ENCODE measurements at regions not wholly inside any gene's neighbourhood (a gene's known extent, or its start where the extent isn't known, plus 50 kb on each side); places are given as distances from the start of the nearest gene placed in this dataset.

DNA sequence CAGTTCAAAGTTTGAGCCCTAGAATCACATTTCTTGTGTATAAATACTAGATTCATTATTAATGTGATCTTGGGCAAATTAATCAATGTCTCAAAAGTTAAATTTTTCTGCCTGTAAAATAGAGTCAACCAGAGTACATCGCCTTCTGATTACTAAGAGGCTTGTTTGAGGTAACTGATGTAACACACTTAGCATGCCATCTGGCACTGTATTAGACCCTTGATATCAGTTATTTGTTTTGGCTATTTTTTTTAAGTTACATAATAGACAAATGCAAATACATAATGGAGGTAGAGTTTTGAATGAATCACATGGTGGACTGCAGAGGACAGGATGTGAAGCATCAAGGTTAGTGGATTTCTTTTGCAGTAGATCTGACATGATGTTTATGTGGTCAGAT is 298.4 kb downstream of the ADGRL2 start:
- no peak for ATAC-seq
- H3K36me3 ChIP-seq: no peaks in the 10 kb centered on the region
- WGBS, 2 donors (ENCODE audit: low coverage in 1 of 2): 83 to 100% methylated on average over 1 of the region's 1 CpG
- H3K4me1 ChIP-seq: no peaks in the 10 kb centered on the region
- H3K4me3 ChIP-seq: no peak overlapping the region
- no peaks in the 10 kb centered on the region for H3K27me3 ChIP-seq
- TF ChIP-seq, protein P1, sequence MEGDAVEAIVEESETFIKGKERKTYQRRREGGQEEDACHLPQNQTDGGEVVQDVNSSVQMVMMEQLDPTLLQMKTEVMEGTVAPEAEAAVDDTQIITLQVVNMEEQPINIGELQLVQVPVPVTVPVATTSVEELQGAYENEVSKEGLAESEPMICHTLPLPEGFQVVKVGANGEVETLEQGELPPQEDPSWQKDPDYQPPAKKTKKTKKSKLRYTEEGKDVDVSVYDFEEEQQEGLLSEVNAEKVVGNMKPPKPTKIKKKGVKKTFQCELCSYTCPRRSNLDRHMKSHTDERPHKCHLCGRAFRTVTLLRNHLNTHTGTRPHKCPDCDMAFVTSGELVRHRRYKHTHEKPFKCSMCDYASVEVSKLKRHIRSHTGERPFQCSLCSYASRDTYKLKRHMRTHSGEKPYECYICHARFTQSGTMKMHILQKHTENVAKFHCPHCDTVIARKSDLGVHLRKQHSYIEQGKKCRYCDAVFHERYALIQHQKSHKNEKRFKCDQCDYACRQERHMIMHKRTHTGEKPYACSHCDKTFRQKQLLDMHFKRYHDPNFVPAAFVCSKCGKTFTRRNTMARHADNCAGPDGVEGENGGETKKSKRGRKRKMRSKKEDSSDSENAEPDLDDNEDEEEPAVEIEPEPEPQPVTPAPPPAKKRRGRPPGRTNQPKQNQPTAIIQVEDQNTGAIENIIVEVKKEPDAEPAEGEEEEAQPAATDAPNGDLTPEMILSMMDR (IDR thresholded peaks at IDR 0.05): no peak
- TF ChIP-seq EP300 (IDR thresholded peaks at IDR 0.05) (no peak), POLR2A (IDR thresholded peaks at IDR 0.05) (no peak), POLR2AphosphoS5 (IDR thresholded peaks at IDR 0.05) (no peak)
- no peak overlapping the region for H3K27ac ChIP-seq
- H3K9me3 ChIP-seq: no peaks in the 10 kb centered on the region

DNA sequence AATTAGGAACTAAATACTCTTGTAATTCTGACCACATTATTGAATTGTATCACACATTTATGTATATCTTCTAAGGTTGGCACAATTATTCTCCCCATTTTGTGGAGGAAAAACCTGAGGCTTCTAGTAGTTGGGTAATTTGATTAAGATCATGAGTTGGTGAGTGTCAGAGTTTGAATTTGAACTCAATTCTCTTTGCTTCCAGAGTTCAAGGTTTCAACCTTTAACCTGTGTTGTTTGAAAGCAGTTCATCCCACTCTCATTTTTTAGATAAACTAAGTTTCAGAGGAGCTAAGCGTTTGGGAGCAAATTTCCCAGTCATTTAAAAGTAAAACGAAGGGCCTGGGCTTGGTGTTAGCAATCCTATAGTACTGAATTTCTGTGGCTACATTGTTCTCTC is 293.4 kb downstream of the ADGRL2 start:
- no peaks in the 10 kb centered on the region for H3K9me3 ChIP-seq
- no peak for ATAC-seq
- no peaks in the 10 kb centered on the region for H3K4me1 ChIP-seq
- no peak overlapping the region for H3K4me3 ChIP-seq
- H3K27me3 ChIP-seq: no peaks in the 10 kb centered on the region
- H3K27ac ChIP-seq: no peak overlapping the region
- no peaks in the 10 kb centered on the region for H3K36me3 ChIP-seq
- 92 to 95% methylated on average over 2 of the region's 2 CpGs for WGBS, 2 donors (ENCODE audit: low coverage in 1 of 2)
- TF ChIP-seq POLR2A (IDR thresholded peaks at IDR 0.05) (no peak), POLR2AphosphoS5 (IDR thresholded peaks at IDR 0.05) (no peak), EP300 (IDR thresholded peaks at IDR 0.05) (no peak)
- TF ChIP-seq, protein P1 (IDR thresholded peaks at IDR 0.05): no peak

DNA sequence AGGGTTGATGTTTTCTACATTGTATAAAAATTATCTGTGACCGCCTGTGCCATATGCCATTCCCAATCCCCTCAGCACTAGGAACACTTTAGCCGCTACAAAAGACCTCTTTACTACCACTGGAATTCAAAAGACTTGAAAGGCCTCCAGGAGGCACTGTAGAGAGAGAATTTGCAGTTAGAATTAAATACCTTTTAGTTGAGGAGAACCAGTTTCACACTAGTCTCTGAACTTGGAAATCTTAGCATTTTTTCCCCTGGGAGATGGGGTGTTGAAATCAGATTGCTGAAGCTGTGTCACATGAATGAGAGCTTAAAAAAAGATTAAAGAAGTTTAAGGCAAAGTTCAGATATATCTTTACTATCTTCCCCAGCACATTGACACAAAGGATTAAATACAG is 291.0 kb downstream of the ADGRL2 start:
- peak; percentile 19 for ATAC-seq
- no peaks in the 10 kb centered on the region for H3K36me3 ChIP-seq
- no peaks in the 10 kb centered on the region for H3K4me1 ChIP-seq
- H3K9me3 ChIP-seq: no peaks in the 10 kb centered on the region
- H3K27ac ChIP-seq: no peak overlapping the region
- TF ChIP-seq EP300 (IDR thresholded peaks at IDR 0.05): no peak
- TF ChIP-seq, protein P1 (IDR thresholded peaks at IDR 0.05): no peak
- TF ChIP-seq POLR2A (IDR thresholded peaks at IDR 0.05): no peak
- TF ChIP-seq POLR2AphosphoS5 (IDR thresholded peaks at IDR 0.05): no peak
- H3K27me3 ChIP-seq: no peaks in the 10 kb centered on the region
- 100% methylated on average over 2 of the region's 2 CpGs; no CpG with 5 or more reads in 1 of the 2 donors for WGBS, 2 donors (ENCODE audit: low coverage in 1 of 2)
- no peak overlapping the region for H3K4me3 ChIP-seq

DNA sequence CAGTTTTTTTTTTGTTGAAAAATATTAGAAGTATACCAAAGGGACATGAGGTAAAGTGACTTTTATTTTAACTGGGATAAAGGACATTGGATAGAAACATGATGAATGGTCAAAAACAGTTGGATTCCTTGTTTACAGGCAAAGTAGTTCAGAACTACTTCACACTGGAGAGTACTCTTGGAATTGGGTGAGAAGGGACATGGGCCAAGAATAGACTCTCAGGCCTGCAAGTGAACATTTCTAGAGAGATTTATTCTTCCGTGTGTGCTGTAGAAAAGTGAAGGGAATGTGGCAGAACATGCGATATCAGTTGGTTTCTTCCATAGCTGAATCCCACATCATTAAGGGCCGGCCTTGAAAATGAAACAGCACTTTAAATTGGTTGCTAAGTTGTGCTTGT is 290.5 kb downstream of the ADGRL2 start:
- no peaks in the 10 kb centered on the region for H3K4me1 ChIP-seq
- H3K27me3 ChIP-seq: no peaks in the 10 kb centered on the region

DNA sequence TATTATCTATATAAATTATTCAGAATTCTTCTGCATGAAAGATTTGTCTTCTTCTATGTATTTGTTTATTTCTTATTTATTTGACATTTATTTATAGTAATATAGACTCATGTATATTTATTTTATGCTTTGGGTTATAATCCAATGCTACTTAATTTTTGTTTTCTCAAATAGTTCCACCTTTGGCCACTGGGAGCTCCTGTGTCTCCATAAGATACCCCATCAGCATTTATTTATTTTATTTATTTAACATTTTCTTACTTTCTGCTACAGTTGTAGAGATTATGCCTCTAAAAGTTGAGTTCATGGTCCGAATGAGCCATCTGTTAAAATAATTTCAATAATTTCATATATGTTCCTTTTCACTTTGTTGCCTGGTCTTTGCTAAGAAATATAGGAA is 289.4 kb downstream of the ADGRL2 start:
- H3K4me3 ChIP-seq: no peak overlapping the region
- H3K4me1 ChIP-seq: no peaks in the 10 kb centered on the region
- no peaks in the 10 kb centered on the region for H3K27me3 ChIP-seq
- H3K36me3 ChIP-seq: no peaks in the 10 kb centered on the region
- 77% methylated on average over 1 of the region's 1 CpG; no CpG with 5 or more reads in 1 of the 2 donors for WGBS, 2 donors (ENCODE audit: low coverage in 1 of 2)
- no peak overlapping the region for H3K27ac ChIP-seq
- TF ChIP-seq, protein P1 (IDR thresholded peaks at IDR 0.05): no peak
- TF ChIP-seq EP300 (IDR thresholded peaks at IDR 0.05) (no peak), POLR2A (IDR thresholded peaks at IDR 0.05) (no peak), POLR2AphosphoS5 (IDR thresholded peaks at IDR 0.05) (no peak)
- ATAC-seq: no peak
- H3K9me3 ChIP-seq: no peaks in the 10 kb centered on the region

More for the DNA sequence above, 290.5 kb downstream of the ADGRL2 start:
- ATAC-seq: no peak
- no peaks in the 10 kb centered on the region for H3K36me3 ChIP-seq
- no peak overlapping the region for H3K4me3 ChIP-seq
- 85% methylated on average over 3 of the region's 3 CpGs; no CpG with 5 or more reads in 1 of the 2 donors for WGBS, 2 donors (ENCODE audit: low coverage in 1 of 2)
- H3K9me3 ChIP-seq: no peaks in the 10 kb centered on the region
- TF ChIP-seq EP300 (IDR thresholded peaks at IDR 0.05) (no peak), POLR2A (IDR thresholded peaks at IDR 0.05) (no peak), POLR2AphosphoS5 (IDR thresholded peaks at IDR 0.05) (no peak)
- TF ChIP-seq, protein P1 (IDR thresholded peaks at IDR 0.05): no peak
- no peak overlapping the region for H3K27ac ChIP-seq
